Liver (tissue), 3 donors: ENCODE measurements at regions not wholly inside any gene's neighbourhood (a gene's known extent, or its start where the extent isn't known, plus 50 kb on each side); places are given as distances from the start of the nearest gene placed in this dataset.

Experiments
- EGR1 ChIP-seq, 2 donors: IDR thresholded peaks; 2 replicates each; pipeline ENCODE4 v1.6.1; 2016 to 2018; ENCODE audit warnings: antibody characterized with exemption in 2 of 2, low read depth in 2 of 2
- JUND ChIP-seq, 2 donors: IDR thresholded peaks; 2 replicates each; pipeline ENCODE4 v1.6.1; 2016; ENCODE audit warnings: antibody characterized with exemption in 2 of 2
- MAX ChIP-seq: IDR thresholded peaks from 2 replicates; pipeline ENCODE4 v1.6.1; 2016; ENCODE audit warnings: antibody characterized with exemption
- RAD21 ChIP-seq, 2 donors: IDR thresholded peaks; 2 replicates each; pipeline ENCODE4 v1.6.1; 2016; ENCODE audit warnings: antibody characterized with exemption in 2 of 2, mild to moderate bottlenecking in 2 of 2
- SP1 ChIP-seq: IDR thresholded peaks from 2 replicates; pipeline ENCODE4 v1.6.1; 2018; ENCODE audit warnings: antibody characterized with exemption, mild to moderate bottlenecking
- YY1 ChIP-seq: IDR thresholded peaks from 2 replicates; pipeline ENCODE4 v1.6.1; 2016; ENCODE audit warnings: antibody characterized with exemption, mild to moderate bottlenecking
- ZBTB33 ChIP-seq: IDR thresholded peaks from 2 replicates; pipeline ENCODE4 v1.6.1; 2016; ENCODE audit warnings: antibody characterized with exemption
- TF ChIP-seq, protein P1 (sequence below): fragments of 150-350 bp; IDR thresholded peaks from 2 replicates; pipeline ENCODE4 v1.5.1; 2017; ENCODE audit warnings: improper control_type of control experiment, low read depth, low read length; ENCODE audit not compliant: missing input control
- TF ChIP-seq, protein P2 (sequence below): IDR thresholded peaks from 2 replicates; pipeline ENCODE4 v1.6.1; 2016; ENCODE audit warnings: antibody characterized with exemption
- TF ChIP-seq, protein P3 (sequence below): IDR thresholded peaks from 2 replicates; pipeline ENCODE4 v1.6.1; 2016; ENCODE audit warnings: antibody characterized with exemption, mild to moderate bottlenecking
- donor health status: healthy.
- donor health status: healthy.

- no peak for TF ChIP-seq MAX
- TF ChIP-seq, protein P1, sequence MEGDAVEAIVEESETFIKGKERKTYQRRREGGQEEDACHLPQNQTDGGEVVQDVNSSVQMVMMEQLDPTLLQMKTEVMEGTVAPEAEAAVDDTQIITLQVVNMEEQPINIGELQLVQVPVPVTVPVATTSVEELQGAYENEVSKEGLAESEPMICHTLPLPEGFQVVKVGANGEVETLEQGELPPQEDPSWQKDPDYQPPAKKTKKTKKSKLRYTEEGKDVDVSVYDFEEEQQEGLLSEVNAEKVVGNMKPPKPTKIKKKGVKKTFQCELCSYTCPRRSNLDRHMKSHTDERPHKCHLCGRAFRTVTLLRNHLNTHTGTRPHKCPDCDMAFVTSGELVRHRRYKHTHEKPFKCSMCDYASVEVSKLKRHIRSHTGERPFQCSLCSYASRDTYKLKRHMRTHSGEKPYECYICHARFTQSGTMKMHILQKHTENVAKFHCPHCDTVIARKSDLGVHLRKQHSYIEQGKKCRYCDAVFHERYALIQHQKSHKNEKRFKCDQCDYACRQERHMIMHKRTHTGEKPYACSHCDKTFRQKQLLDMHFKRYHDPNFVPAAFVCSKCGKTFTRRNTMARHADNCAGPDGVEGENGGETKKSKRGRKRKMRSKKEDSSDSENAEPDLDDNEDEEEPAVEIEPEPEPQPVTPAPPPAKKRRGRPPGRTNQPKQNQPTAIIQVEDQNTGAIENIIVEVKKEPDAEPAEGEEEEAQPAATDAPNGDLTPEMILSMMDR, result no peak
- TF ChIP-seq RAD21 (IDR thresholded peaks at IDR 0.05), result no peak
- TF ChIP-seq SP1, result no peak
- TF ChIP-seq ZBTB33, result no peak
- no peak for TF ChIP-seq YY1
- TF ChIP-seq, protein P2, sequence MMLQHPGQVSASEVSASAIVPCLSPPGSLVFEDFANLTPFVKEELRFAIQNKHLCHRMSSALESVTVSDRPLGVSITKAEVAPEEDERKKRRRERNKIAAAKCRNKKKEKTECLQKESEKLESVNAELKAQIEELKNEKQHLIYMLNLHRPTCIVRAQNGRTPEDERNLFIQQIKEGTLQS, result no peak
- TF ChIP-seq, protein P3, sequence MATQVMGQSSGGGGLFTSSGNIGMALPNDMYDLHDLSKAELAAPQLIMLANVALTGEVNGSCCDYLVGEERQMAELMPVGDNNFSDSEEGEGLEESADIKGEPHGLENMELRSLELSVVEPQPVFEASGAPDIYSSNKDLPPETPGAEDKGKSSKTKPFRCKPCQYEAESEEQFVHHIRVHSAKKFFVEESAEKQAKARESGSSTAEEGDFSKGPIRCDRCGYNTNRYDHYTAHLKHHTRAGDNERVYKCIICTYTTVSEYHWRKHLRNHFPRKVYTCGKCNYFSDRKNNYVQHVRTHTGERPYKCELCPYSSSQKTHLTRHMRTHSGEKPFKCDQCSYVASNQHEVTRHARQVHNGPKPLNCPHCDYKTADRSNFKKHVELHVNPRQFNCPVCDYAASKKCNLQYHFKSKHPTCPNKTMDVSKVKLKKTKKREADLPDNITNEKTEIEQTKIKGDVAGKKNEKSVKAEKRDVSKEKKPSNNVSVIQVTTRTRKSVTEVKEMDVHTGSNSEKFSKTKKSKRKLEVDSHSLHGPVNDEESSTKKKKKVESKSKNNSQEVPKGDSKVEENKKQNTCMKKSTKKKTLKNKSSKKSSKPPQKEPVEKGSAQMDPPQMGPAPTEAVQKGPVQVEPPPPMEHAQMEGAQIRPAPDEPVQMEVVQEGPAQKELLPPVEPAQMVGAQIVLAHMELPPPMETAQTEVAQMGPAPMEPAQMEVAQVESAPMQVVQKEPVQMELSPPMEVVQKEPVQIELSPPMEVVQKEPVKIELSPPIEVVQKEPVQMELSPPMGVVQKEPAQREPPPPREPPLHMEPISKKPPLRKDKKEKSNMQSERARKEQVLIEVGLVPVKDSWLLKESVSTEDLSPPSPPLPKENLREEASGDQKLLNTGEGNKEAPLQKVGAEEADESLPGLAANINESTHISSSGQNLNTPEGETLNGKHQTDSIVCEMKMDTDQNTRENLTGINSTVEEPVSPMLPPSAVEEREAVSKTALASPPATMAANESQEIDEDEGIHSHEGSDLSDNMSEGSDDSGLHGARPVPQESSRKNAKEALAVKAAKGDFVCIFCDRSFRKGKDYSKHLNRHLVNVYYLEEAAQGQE, result no peak
- TF ChIP-seq EGR1 (IDR thresholded peaks at IDR 0.05; ENCODE audit: low read depth in 2 of 2), result no peak
- no peak for TF ChIP-seq JUND (IDR thresholded peaks at IDR 0.05)
These were observed 152.2 kb upstream of the NCKAP5 start for GRCh38 chr2:133720429-133720828.
